ENCODE measurements at regions not wholly inside any gene's neighbourhood (a gene's known extent, or its start where the extent isn't known, plus 50 kb on each side); places are given as distances from the start of the nearest gene placed in this dataset.

GRCh38 chrX:51406688-51407519 is 74.3 kb downstream of the NUDT10 start:
- TF ChIP-seq RAD21 (IDR thresholded peaks at IDR 0.05; ENCODE audit: low read length) = no peak
- TF ChIP-seq CTCF (conservative IDR thresholded peaks at IDR 0.05; ENCODE audit: low read depth, low read length) = no peak
- no peak for TF ChIP-seq POLR2A (IDR thresholded peaks at IDR 0.05; ENCODE audit: low read depth, low read length)
- no peak for TF ChIP-seq RCOR1 (IDR thresholded peaks at IDR 0.05; ENCODE audit: insufficient replicate concordance, low read length)
- TF ChIP-seq SMC3 (IDR thresholded peaks at IDR 0.05; ENCODE audit: low read depth, low read length) = no peak
- no peak for TF ChIP-seq BHLHE40 (IDR thresholded peaks at IDR 0.05; ENCODE audit: low read depth, low read length)
